Stimulated activated CD4-positive, alpha-beta T cell treated with anti-CD3 and anti-CD28 coated beads, Interleukin-4, amount 100 ng/mL, for 48 hours (primary cell): ENCODE measurements at regions not wholly inside any gene's neighbourhood (a gene's known extent, or its start where the extent isn't known, plus 50 kb on each side); places are given as distances from the start of the nearest gene placed in this dataset.

ENCODE experiments used
- DNase-seq, 2 donors: peaks; one replicate each; pipeline ENCODE4 v3.0.0-alpha.2; 2020; ENCODE audit warnings: low read depth in 2 of 2

DNA sequence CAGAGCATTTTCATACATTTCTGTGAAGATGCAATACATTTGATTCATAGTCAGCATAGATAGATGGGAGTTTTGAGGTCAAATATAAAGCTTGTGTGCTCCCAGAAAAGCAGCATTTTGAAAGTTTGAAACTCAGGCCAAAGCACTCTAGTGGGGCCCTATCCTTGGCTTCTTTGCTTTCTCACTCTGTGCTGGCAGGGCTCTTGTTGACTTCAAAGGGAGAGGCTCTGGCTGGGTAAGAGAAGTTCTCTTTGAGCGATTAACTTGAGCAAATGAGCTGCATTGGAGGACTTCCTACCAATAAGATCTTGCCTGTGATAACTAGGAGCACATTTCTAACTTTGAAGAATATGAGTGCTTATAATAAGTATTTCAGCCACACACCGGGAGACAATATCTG, 214.0 kb upstream of the RARB start:
- DNase-seq, result no peak

DNA sequence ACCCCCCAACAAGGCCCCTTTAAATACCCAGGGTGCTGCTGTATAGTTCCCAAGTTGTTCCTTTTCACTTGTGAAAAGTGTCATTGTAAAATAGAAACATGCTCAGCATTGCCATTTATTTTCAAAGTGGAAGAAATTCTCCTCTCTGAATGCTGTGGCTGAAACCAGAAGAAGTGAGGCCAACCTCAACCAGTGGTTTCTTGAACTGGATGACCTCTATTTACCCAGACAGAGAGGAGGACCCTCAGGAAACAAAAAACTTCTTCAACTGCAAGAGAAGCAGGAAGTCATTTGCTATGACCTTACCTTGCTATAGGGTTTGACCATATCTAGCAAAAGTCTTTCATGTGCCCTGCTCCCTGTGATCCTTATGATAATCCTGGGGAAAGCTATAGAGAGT, 209.7 kb upstream of the RARB start:
- no peak for DNase-seq

DNA sequence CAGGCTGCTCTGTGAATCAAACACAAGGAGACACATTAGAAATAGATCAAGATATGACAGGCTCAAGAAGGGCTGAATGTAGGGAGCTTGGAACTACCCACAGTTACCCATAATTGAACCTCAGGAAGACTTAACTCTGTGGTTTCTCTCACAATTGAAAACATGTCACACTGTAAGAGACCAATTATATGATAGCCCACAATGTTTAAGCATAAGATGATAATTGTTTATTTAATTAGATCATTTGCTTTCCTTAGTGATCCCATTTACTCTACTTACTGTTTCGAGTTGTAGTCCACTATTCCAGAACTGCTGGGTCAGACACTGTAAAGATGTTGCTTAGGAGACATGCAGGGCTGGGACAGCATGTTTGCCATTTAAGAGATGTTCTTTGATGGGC, 201.3 kb upstream of the RARB start:
- no peak for DNase-seq

DNA sequence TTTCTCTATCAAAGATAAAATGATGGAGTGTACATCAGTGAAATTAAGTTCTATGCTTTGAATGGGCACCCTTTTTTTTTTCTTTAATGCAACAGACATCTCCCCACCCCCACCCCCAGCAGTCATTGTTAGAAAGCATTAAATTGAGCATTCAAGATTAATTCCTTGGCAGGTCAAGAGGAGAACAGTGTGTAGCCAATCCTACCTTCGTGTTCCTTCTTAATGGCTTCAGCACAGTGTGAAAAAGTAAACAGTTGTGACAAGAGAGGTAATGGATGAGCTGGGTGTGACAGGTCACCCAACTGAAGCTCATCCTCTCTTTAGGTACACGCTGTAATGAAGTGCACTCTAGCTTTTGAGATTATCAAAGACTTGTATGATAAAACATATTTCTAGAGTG, 198.5 kb upstream of the RARB start:
- DNase-seq, result no peak

DNA sequence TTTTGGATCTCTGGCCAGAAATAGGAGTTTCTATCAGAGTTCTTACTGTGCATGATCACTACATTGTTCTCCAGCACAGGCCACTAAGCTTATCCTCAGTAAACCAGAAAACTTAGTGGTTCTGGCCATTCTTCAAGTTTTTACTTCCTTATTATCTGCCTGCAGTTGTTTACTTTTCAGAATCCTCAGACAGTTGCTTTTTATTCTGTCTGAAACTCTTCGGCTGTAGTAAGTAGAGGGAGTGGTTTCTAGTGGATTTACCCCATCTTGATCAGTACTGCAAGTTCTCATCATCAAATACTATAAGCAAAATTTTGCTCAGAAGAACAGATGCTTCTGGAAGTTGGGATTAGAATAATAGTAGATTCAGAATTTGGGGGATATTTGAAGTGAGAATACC, 193.0 kb upstream of the RARB start:
- no peak for DNase-seq

DNA sequence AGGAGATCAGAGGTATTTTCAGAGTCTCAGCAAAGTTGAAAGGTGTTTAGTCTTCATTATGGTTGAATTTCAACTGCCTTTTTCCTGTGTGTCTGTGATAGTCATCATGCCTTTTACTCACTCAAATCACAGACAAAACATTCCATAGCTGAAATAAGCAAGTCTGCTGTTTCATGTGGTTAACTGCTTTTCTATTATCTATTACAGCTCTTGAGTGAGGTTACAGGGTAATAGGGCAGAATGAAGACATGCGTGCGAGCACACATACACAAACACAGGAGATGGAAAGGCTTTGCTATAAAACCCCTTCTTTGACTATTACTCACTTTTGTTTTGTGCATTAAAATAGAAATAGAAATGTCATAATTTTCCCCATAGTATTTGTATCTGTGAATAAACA, 192.6 kb upstream of the RARB start:
- no peak for DNase-seq

DNA sequence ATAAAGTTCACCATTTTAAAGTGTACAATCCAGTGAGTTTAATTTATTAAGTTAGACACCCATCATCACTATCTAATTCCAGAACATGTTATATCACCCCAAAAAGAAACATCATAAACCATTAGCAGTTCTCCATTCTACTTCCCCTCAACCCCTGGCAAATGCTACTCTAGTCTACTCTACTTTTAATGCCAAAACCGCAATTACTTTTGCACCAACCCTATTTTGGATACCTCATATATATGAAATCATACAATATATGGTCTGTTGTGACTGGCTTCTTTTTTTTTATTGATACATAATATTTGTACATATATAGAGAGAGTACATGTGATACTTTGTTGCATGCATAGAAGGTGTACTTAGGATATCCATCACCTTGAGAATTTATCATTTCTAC, 190.5 kb upstream of the RARB start:
- DNase-seq, result no peak

DNA sequence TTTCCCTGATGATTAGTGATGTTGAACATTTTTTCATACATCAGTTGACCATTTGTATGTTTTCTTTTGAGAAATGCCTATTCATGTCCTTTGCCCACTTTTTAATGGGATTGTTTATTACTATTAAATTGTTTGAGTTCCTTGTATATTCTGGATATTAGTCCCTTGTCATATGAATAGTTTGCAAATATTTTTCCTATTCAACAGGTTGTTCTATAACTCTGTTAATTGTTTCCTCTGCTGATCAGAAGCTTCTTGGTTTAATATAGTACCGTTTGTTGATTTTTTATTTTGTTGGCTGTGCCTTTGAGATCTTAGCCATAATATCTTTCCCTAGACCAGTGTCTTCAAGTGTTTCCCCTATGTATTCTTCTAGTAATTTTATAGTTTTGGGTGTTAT, 189.0 kb upstream of the RARB start:
- no peak for DNase-seq

DNA sequence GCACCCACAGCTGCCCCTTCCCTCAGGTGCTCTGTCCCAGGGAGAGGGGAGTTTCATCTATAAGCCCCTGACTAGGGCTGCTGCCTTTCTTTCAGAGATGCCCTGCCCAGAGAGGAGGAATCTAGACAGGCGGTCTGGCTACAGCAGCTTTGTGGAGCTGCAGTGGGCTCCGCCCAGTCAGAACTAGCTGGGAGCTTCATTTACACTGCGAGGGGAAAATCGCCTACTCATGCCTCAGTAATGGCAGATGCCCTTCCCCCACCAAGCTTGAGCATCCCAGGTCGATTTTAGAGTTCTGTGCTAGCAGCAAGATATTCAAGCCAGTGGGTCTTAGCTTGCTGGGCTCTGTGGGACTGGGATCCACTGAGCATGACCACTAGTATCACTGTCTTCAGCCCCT, 181.2 kb upstream of the RARB start:
- no peak for DNase-seq

DNA sequence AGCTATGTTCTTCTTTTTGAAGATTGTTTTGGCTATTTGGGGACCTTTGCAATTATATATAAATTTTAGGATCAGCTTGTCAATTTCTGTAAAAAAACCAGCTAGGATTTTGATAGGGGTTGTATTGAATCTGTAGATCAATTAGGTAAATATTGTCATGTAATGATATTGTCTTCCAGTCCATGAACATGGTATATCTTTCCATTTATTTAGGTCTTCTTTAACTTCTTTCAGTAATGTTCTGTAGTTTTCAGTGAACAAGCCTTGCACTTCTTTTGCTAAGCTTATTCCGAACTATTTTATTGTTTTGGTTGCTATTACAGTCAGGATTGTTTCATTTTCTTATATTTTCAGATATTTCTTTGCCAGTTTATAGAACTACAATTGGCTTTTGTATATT, 175.8 kb upstream of the RARB start:
- no peak for DNase-seq

DNA sequence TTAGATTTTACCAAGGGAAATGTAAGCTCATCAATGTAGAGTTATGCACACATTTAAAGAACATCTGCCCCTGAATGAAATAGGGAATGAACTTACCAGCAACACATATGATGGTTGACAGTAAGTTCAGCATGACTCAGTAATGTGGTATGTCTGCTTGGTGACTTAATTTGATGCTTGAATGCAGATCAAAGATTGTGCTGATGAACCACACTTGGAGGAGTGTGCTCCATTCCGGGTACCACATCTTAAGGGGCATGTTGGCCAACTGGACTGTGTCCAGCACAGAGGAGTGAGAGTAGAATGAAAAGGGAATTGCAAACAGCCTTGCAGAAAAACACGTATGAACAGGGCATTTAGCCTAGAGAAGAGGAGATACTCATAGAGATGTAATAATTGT, 171.0 kb upstream of the RARB start:
- no peak for DNase-seq

DNA sequence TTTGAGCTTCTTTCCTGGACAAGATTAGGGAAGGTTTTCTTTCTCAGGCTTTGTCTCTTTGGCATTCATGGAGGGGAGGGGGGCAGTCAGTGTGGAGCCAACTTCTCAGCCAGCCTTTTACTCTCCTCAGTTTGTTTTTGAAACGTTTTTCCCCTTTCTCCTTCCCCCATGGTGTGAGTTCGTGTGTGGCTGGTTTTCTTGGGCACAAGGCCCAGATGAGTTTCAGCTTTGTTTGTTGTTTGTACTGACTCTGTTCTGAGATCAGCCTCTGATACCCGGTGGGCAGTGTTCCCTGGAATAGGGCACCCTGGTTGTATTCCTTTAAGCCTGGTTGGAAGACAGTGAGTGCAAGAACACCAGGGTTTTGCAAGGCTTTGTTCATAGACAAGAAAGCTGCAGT, 168.2 kb upstream of the RARB start:
- no peak for DNase-seq

DNA sequence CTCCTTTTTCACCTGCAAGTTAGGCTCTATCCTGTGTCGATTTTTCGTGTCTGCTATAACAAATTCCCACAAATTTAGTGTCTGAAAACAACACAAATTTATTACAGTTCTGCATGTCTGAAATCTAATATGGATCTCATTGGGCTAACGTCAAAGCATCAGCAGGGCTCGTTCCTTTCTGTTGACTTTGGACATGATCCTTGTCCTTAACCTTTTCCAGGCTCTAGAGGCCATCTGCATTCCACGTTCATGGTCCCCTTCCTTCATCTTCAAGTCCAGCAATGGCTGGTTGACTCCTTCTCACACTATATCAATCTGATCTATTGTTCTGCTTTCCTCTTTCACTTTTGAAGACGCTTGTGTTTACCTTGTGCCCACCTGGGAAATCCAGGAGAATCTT, 165.7 kb upstream of the RARB start:
- DNase-seq, result no peak

DNA sequence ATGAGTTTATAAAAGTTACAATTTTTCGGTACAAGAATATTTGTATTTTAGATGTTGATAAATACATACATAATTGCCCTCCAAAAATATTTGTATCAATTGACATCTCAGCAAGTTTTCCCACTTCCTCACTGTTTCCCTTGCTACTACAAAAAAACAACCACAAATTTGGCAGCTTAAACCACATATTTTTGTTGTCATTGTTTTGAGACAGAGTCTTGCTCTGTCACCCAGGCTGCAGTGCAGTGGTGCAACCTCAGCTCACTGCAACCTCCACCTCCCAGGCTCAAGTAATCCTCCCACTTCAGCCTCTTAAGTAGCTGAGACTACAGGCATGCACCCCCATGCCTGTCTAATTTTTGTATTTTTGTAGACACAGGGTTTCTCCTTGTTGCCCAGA, 162.8 kb upstream of the RARB start:
- DNase-seq, result no peak

DNA sequence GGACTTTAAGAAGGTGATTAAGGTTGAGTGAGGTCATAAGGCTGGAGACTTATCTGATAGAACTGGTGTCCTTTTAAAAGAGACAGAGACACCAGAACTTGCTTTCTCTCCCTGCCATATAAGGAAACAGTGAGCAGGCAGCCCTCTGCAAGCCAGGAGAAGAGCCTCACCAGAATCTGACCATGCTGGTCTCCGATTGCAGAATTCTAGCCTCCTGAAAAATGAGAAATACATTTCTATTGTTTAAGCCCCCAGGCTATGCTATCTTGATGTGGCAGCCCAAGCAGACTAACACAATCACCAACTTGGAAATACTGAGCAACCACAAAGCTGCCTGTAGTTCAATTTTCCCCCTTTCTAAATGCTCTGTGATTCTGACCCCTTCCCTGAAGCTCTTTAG, 161.4 kb upstream of the RARB start:
- DNase-seq, result no peak

DNA sequence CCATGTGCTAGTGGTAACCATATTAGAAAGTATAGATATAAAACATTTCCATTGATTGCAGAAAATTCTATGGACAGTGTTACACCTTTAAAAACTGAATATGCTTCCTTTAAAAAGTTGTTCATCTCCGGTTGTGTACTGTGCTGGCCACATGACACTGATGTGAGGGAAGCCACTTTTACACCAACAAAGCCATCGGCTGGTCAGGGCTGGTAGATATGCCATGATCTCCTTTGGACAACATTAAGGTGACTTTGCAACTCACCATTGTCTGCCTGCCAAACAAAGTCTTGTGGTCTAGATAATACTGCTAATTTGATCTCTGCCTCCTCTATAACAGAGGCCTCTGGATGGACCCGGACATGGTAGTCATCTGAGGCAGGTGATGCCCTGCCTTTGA, 156.0 kb upstream of the RARB start:
- no peak for DNase-seq

DNA sequence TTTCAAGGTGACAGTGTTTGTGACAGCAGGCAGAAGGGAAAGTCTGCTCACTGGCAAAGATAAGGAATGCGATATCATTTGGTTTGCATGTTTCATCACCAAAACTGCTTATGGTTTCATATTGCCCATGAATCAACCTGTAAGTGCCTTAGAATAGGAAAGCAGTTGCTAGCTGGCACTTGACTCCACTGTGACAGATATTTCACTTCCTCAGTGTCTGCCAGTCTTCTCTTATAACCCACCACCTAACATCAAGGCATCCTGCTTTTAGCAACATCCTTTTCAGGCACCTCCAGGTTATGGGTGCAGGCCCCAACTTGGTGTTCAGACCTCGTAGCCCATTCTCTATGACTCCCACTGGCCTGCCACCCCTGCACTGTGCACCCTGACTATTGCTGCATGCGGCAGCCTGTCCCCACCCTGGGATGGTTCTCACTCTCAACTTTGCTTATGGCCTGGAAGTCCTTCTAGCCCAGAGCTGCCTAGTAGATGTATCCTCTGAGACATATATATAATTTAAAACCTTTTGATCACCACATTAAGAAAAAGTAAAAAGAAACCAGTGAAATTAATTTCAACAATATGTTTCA, 154.4 kb upstream of the RARB start:
- no peak for DNase-seq

DNA sequence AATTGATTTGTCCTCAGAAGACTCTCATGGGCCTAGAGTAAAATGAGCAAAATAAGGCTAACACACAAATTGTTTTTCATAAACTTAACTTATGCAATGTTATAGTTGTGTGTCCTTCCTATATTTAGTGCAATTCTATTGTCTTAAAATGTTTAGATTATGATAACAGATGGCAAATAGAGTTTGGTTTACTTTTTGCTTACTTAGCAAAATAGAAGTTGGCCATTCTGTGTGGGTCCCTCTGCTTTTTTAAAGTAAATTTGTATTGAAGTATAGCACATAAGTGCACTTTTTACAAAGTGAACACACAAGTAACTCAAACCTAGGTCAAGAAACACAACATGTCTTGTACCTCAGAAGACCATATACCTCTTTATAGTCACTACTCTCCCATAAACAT, 150.6 kb upstream of the RARB start:
- DNase-seq, result no peak

DNA sequence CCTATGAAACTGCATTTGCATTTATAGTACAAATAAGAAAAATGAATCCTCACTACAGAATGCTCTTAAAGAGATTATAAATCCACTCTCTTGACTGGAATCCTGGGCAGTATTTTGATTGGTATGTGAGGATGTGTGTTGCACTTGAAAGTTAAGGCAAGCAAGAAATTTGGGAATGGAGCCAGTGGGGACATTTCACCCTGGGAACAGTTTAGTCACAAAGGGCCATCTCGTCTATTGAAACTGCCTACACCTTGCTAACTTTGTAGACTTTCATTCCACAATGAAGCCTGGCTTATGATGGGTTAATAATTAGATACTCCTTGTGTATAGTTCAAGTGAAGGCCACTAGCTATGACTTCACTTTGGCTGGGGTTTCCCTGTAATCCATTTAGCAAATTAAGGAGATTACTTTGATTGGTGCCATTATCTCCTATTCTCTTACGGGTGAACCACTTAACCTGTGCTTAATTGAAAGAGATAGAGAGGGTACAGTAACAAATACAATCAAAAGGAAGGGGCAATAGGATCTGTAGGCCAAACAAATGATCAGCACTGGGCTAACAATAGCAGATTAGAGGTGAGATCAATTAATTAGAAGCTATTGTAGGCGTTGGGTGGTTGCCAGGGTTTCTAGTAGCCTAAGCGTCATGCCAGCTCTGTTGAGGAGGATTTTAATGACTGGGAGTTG, 146.9 kb upstream of the RARB start:
- DNase-seq, result no peak

DNA sequence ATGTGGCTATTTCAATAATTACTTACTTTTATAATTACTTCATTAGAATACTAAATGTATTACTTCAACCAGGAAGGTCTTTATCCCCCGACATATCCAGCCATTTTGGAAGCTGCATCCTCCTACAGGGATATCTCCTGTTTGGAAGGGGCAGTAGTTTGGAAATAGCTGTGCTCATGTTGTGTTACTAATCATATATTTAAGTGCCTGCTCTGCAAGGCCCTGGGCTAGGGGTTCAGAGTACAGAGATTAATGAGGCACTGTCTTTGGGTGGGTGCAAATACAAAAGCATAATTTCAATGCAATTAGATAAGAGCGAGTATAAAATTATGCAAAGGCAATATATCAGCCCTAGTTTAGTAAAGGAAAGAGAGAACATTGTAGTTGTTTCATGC, 146.3 kb upstream of the RARB start:
- DNase-seq, result no peak

DNA sequence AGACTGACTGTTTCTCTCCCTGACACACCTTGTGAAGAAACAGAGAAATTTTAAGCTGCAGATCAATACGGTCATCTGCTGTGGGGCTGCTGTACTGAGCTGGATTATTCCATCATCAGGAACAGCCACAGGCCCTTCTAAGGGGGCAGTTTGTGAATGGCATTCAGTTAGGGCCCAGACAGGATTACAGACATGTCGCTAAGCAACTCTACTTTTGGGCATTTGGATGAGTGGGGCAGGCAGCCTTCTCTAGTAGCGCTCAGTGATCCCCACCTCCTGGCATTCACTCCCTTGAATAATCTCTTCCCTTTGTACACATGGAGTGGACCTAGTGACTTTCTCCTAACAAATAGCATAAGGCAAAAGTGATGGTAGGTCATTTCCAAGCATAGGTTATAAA, 144.4 kb upstream of the RARB start:
- DNase-seq, result no peak

DNA sequence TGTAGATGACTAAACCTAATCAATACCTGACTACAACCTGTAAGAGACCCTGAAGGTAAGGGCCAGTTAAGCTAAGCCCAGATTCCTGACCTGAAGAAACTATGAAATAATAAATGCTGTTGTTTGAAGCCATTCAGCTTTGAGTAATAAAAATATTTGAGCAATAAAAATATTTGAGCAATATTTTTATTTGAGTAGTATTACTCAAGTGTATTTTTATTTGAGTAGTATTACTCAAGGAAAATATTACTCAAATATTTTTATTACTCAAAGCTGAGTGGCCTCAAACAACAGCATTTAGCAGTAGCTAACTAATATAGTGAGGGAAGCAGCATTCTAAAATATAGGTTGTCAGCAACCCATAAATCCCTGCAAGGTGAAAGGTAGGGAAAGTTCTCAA, 143.8 kb upstream of the RARB start:
- no peak for DNase-seq

DNA sequence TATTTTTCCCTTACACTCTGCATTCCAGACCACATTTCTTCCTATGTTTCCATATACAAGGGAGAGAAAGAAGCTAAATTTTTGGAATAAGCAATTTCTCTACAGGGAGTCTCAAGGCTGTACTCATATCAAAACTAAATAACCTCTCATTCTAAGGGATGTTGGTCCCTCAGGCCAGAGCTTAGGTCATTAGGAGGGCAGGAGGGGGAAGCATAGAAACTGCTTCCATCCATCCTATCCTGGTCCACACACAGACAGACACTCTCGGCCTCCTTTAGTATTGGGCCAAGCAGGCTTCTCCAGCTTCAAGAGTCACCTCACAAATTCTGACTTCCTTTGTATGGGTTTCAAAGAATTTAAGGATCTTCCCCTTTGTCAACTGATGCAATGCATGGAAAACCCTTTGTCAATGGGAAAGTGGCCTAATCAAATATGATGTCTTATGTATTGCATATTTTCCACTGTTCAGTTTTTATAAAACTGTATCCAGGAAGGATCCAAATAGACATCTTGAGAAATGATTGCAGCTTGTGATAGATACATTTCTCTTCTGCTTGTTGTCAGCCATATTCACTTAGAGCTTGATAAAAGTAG, 140.7 kb upstream of the RARB start:
- DNase-seq, result no peak

DNA sequence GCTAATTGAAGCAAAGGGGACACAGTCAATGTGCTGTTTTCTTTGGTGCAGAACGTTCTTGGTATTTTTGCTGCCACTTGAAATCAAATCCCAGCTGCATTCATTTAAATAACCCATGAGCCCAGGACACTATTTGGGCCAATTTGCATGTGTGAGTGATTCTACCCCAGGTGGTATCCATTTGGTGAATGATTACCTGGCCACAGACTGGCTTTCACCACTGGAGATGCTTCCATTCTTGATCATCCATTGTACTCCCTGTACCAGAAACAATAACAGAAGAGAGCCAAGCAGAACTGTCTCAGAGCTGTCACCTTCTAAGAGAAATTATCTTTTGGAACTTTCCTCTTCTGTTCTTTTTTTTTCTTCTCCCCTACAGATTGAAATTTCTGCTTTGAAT, 139.7 kb upstream of the RARB start:
- no peak for DNase-seq
